CD4-positive, CD25-positive, alpha-beta regulatory T cell (primary cell): ENCODE measurements at regions not wholly inside any gene's neighbourhood (a gene's known extent, or its start where the extent isn't known, plus 50 kb on each side); places are given as distances from the start of the nearest gene placed in this dataset.

Experiments
- ATAC-seq, 2 donors: fragments of 150-1000 bp; cut with Tn5 transposase; one replicate each; pipeline ENCODE4 v1.10.0; 2021; ENCODE audit warnings: low read depth in 2 of 2, moderate number of reproducible peaks in 2 of 2, moderate library complexity in 1 of 2
- DNase-seq, 3 donors: peaks; one replicate each; pipeline versions ENCODE4 v3.0.0 to v3.0.0-alpha.2; 2012 to 2022; ENCODE audit warnings: mixed read lengths in 1 of 3
- H3K27ac ChIP-seq: one replicate; pipeline ENCODE4 v1.7.0; 2013; ENCODE audit warnings: mild to moderate bottlenecking, low read length; ENCODE audit not compliant: insufficient read depth, poor library complexity, severe bottlenecking
- H3K27me3 ChIP-seq: one replicate; pipeline ENCODE4 v1.7.0; 2013; ENCODE audit warnings: low read length; ENCODE audit not compliant: control insufficient read depth, insufficient read depth
- H3K36me3 ChIP-seq: one replicate; pipeline ENCODE4 v1.7.0; 2013; ENCODE audit warnings: mild to moderate bottlenecking, low read length, moderate library complexity; ENCODE audit not compliant: control insufficient read depth, insufficient read depth
- H3K4me1 ChIP-seq: 2 replicates; pipeline ENCODE4 v1.7.0; 2013; ENCODE audit warnings: mild to moderate bottlenecking, low read length; ENCODE audit not compliant: insufficient read depth, control insufficient read depth, poor library complexity, severe bottlenecking
- H3K4me3 ChIP-seq: one replicate; pipeline ENCODE4 v1.7.0; 2013; ENCODE audit warnings: low read depth, mild to moderate bottlenecking, low read length, moderate library complexity
- H3K9me3 ChIP-seq, 2 experiments: 1 replicate in 1 of 2; 2 replicates in 1 of 2; pipeline ENCODE4 v1.7.0; 2013; ENCODE audit warnings: low read length in 2 of 2, mild to moderate bottlenecking in 1 of 2, moderate library complexity in 1 of 2; ENCODE audit not compliant: control insufficient read depth in 2 of 2
- H3K27ac Mint-ChIP-seq, 3 donors: one replicate each; pipeline ENCODE4 v1.8.0; 2020 to 2022; ENCODE audit warnings: mild to moderate bottlenecking in 3 of 3, mixed read lengths in 3 of 3, moderate library complexity in 2 of 3
- H3K27me3 Mint-ChIP-seq: one replicate; pipeline ENCODE4 v1.8.0; 2022; ENCODE audit warnings: mild to moderate bottlenecking, mixed read lengths
- H3K36me3 Mint-ChIP-seq: one replicate; pipeline ENCODE4 v1.8.0; 2020; ENCODE audit warnings: mixed read lengths
- H3K4me1 Mint-ChIP-seq, 4 donors: one replicate each; pipeline ENCODE4 v1.8.0; 2020 to 2022; ENCODE audit warnings: mixed read lengths in 4 of 4, mild to moderate bottlenecking in 1 of 4
- H3K4me3 Mint-ChIP-seq, 4 donors: one replicate each; pipeline ENCODE4 v1.8.0; 2020 to 2022; ENCODE audit warnings: mild to moderate bottlenecking in 4 of 4, mixed read lengths in 4 of 4, moderate library complexity in 3 of 4
- H3K9me3 Mint-ChIP-seq, 7 donors: one replicate each; pipeline ENCODE4 v1.8.0; 2020 to 2022; ENCODE audit warnings: mixed read lengths in 7 of 7, mild to moderate bottlenecking in 3 of 7, moderate library complexity in 2 of 7

- Histone ChIP-seq H3K4me3 (no peak overlapping the region), H3K36me3 (no peaks in the 10 kb centered on the region), H3K27me3 (no peaks in the 10 kb centered on the region), H3K4me1 (no peaks in the 10 kb centered on the region), H3K27ac (no peak overlapping the region), H3K9me3 (no peaks in the 10 kb centered on the region)
- Mint-ChIP-seq H3K27me3 (no peaks in the 10 kb centered on the region), H3K9me3 (peaks cover 0 to 20% (median 8%) of the 10 kb centered on the region in 7 donors), H3K4me3 (no peak overlapping the region), H3K36me3 (no peaks in the 10 kb centered on the region), H3K4me1 (no peaks in the 10 kb centered on the region), H3K27ac (no peak overlapping the region)
- ATAC-seq: no peak
- no peak for DNase-seq
Observed at GRCh38 chr9:108087781-108088180, 598.2 kb upstream of the KLF4 start.

DNA sequence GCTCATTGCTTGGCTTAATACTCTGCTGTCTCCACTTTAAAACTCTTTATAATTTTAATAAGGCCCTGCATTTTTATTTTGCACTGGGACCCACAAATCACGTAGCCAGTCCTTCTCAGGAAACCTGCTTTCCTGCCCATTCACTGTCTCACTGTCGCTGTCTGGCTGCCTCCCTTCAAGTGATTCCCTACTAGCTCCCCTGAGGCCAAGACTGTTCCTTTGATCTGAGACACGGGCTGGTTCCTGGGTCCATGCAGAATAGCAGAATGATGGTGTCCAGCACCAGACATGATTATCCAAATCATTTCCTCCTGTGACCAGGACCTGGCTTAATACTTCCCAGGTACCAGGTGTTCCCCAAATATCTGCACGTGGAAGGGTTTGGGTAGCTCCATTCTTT is 597.1 kb upstream of the KLF4 start:
- Histone ChIP-seq H3K36me3 (no peaks in the 10 kb centered on the region), H3K4me3 (no peak overlapping the region), H3K27ac (no peak overlapping the region), H3K4me1 (no peaks in the 10 kb centered on the region), H3K9me3 (no peaks in the 10 kb centered on the region), H3K27me3 (no peaks in the 10 kb centered on the region)
- ATAC-seq (no peak), DNase-seq (no peak)
- Mint-ChIP-seq H3K27me3 (no peaks in the 10 kb centered on the region), H3K27ac (no peak overlapping the region), H3K36me3 (no peaks in the 10 kb centered on the region), H3K4me1 (no peaks in the 10 kb centered on the region), H3K9me3 (peaks cover 0 to 20% (median 9%) of the 10 kb centered on the region in 7 donors), H3K4me3 (no peak overlapping the region)

DNA sequence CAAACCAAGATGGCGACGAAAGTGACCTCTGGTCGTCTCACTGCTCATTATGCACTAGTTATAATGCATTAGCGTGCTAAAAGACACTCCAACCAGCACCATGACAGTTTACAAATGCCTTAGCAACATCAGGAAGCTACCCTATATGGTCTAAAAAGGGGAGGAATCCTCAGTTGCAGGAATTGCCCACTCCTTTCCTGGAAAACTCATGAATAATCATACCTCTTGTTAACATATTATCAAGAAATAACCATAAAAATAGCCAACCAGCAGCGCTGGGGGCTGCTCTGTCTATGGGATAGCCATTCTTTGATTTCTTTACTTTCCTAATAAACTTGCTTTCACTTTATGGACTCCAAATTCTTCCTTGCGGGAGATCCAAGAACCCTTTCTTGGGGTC is 595.7 kb upstream of the KLF4 start:
- H3K9me3 Mint-ChIP-seq: peaks cover 1 to 12% (median 8%) of the 10 kb centered on the region in 7 donors
- no peaks in the 10 kb centered on the region for H3K27me3 Mint-ChIP-seq
- H3K4me3 ChIP-seq: no peak overlapping the region
- no peaks in the 10 kb centered on the region for H3K4me1 Mint-ChIP-seq
- no peak overlapping the region for H3K4me3 Mint-ChIP-seq
- H3K27ac ChIP-seq: no peak overlapping the region
- no peaks in the 10 kb centered on the region for H3K36me3 ChIP-seq
- no peaks in the 10 kb centered on the region for H3K9me3 ChIP-seq
- no peaks in the 10 kb centered on the region for H3K4me1 ChIP-seq
- no peak for DNase-seq
- H3K27ac Mint-ChIP-seq: no peak overlapping the region
- no peaks in the 10 kb centered on the region for H3K27me3 ChIP-seq
- H3K36me3 Mint-ChIP-seq: no peaks in the 10 kb centered on the region
- ATAC-seq: no peak

DNA sequence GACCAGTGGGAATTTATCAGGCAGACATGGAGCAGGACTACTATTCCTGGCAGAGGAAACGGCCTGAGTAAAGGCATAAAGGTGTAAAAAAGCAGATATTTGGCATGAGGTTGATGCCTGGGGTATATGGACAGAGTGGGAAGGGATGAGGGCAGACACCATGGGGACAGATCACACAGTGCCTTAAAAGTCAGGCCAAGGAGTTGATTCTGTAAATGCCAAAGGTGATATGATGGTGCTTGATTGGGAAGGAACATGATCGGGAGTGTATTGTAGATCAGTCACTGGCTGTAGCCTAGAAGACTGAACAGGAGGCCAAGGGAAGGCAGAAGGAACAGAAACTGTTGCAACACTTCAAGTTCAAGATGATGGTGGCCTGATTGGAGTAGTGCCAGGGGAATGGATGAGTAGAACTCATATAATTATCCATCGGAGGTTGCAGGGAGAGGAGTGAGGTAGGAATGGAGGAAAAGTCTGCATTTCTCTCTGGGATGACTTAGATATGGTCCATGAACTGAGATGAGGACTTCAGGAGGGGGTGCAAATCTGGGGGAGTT is 594.3 kb upstream of the KLF4 start:
- no peaks in the 10 kb centered on the region for H3K27me3 ChIP-seq
- Mint-ChIP-seq H3K27ac (no peak overlapping the region), H3K9me3 (peaks cover 0 to 9% (median 2%) of the 10 kb centered on the region in 7 donors), H3K4me1 (no peaks in the 10 kb centered on the region), H3K36me3 (no peaks in the 10 kb centered on the region), H3K27me3 (no peaks in the 10 kb centered on the region), H3K4me3 (no peak overlapping the region)
- DNase-seq (no peak), ATAC-seq (no peak)
- H3K4me3 ChIP-seq: no peak overlapping the region
- no peaks in the 10 kb centered on the region for H3K36me3 ChIP-seq
- no peaks in the 10 kb centered on the region for H3K9me3 ChIP-seq
- no peaks in the 10 kb centered on the region for H3K4me1 ChIP-seq
- H3K27ac ChIP-seq: no peak overlapping the region

- DNase-seq (no peak), ATAC-seq (no peak)
- Mint-ChIP-seq H3K4me1 (no peaks in the 10 kb centered on the region), H3K27me3 (no peaks in the 10 kb centered on the region), H3K27ac (no peak overlapping the region), H3K36me3 (peaks cover 2% of the 10 kb centered on the region), H3K4me3 (no peak overlapping the region), H3K9me3 (peaks cover 0 to 10% (median 4%) of the 10 kb centered on the region in 7 donors)
- Histone ChIP-seq H3K9me3 (no peaks in the 10 kb centered on the region), H3K36me3 (no peaks in the 10 kb centered on the region), H3K27ac (no peak overlapping the region), H3K27me3 (no peaks in the 10 kb centered on the region), H3K4me1 (no peaks in the 10 kb centered on the region), H3K4me3 (no peak overlapping the region)
Observed at GRCh38 chr9:108083160-108083750, 593.7 kb upstream of the KLF4 start.

GRCh38 chr9:108081112-108081511 is 591.5 kb upstream of the KLF4 start:
- peaks cover 0 to 11% (median 5%) of the 10 kb centered on the region in 7 donors for H3K9me3 Mint-ChIP-seq
- no peaks in the 10 kb centered on the region for H3K4me1 ChIP-seq
- peaks cover 7% of the 10 kb centered on the region for H3K36me3 Mint-ChIP-seq
- no peaks in the 10 kb centered on the region for H3K27me3 ChIP-seq
- H3K27me3 Mint-ChIP-seq: no peaks in the 10 kb centered on the region
- ATAC-seq: no peak
- no peak for DNase-seq
- H3K27ac ChIP-seq: no peak overlapping the region
- H3K4me3 Mint-ChIP-seq: no peak overlapping the region
- H3K4me3 ChIP-seq: no peak overlapping the region
- H3K36me3 ChIP-seq: no peaks in the 10 kb centered on the region
- no peaks in the 10 kb centered on the region for H3K9me3 ChIP-seq
- H3K4me1 Mint-ChIP-seq: no peaks in the 10 kb centered on the region
- H3K27ac Mint-ChIP-seq: no peak overlapping the region

- Mint-ChIP-seq H3K4me1 (no peaks in the 10 kb centered on the region), H3K27ac (no peak overlapping the region), H3K4me3 (no peak overlapping the region), H3K9me3 (peaks cover 0 to 11% (median 5%) of the 10 kb centered on the region in 7 donors), H3K27me3 (no peaks in the 10 kb centered on the region), H3K36me3 (peaks cover 7% of the 10 kb centered on the region)
- Histone ChIP-seq H3K4me1 (no peaks in the 10 kb centered on the region), H3K9me3 (no peaks in the 10 kb centered on the region), H3K4me3 (no peak overlapping the region), H3K36me3 (no peaks in the 10 kb centered on the region), H3K27ac (no peak overlapping the region), H3K27me3 (no peaks in the 10 kb centered on the region)
- DNase-seq (no peak), ATAC-seq (no peak)
Observed at GRCh38 chr9:108080285-108080684, 590.7 kb upstream of the KLF4 start.

GRCh38 chr9:108078811-108079210 is 589.2 kb upstream of the KLF4 start:
- H3K27me3 ChIP-seq: no peaks in the 10 kb centered on the region
- H3K36me3 ChIP-seq: no peaks in the 10 kb centered on the region
- DNase-seq (no peak), ATAC-seq (no peak)
- no peak overlapping the region for H3K27ac ChIP-seq
- H3K4me1 Mint-ChIP-seq: no peaks in the 10 kb centered on the region
- H3K4me3 ChIP-seq: no peak overlapping the region
- H3K4me1 ChIP-seq: no peaks in the 10 kb centered on the region
- H3K4me3 Mint-ChIP-seq: no peak overlapping the region
- H3K9me3 ChIP-seq: no peaks in the 10 kb centered on the region
- H3K27ac Mint-ChIP-seq: no peak overlapping the region
- peaks cover 7% of the 10 kb centered on the region for H3K36me3 Mint-ChIP-seq
- H3K27me3 Mint-ChIP-seq: no peaks in the 10 kb centered on the region
- H3K9me3 Mint-ChIP-seq: peaks cover 0 to 12% (median 5%) of the 10 kb centered on the region in 7 donors
